HL-60 (cell line): ENCODE measurements at regions not wholly inside any gene's neighbourhood (a gene's known extent, or its start where the extent isn't known, plus 50 kb on each side); places are given as distances from the start of the nearest gene placed in this dataset.

Source experiments
- GABPA ChIP-seq: IDR thresholded peaks from 2 replicates; pipeline ENCODE4 v1.6.1; 2012; ENCODE audit warnings: low read depth
- POLR2AphosphoS5 ChIP-seq: IDR thresholded peaks from 2 replicates; pipeline ENCODE4 v1.6.1; 2012; ENCODE audit warnings: low read depth
- SPI1 ChIP-seq: IDR thresholded peaks from 2 replicates; pipeline ENCODE4 v1.6.1; 2012; ENCODE audit warnings: low read depth, mild to moderate bottlenecking, borderline replicate concordance
- TF ChIP-seq, protein P1 (sequence below): IDR thresholded peaks from one replicate; pipeline ENCODE4 v1.5.1; 2011; ENCODE audit warnings: low read length, control low read depth, inconsistent platforms; ENCODE audit not compliant: insufficient read depth
- TF ChIP-seq, protein P2 (sequence below): IDR thresholded peaks from 2 replicates; pipeline ENCODE4 v1.6.1; 2012; ENCODE audit warnings: low read depth; ENCODE audit not compliant: insufficient replicate concordance

DNA sequence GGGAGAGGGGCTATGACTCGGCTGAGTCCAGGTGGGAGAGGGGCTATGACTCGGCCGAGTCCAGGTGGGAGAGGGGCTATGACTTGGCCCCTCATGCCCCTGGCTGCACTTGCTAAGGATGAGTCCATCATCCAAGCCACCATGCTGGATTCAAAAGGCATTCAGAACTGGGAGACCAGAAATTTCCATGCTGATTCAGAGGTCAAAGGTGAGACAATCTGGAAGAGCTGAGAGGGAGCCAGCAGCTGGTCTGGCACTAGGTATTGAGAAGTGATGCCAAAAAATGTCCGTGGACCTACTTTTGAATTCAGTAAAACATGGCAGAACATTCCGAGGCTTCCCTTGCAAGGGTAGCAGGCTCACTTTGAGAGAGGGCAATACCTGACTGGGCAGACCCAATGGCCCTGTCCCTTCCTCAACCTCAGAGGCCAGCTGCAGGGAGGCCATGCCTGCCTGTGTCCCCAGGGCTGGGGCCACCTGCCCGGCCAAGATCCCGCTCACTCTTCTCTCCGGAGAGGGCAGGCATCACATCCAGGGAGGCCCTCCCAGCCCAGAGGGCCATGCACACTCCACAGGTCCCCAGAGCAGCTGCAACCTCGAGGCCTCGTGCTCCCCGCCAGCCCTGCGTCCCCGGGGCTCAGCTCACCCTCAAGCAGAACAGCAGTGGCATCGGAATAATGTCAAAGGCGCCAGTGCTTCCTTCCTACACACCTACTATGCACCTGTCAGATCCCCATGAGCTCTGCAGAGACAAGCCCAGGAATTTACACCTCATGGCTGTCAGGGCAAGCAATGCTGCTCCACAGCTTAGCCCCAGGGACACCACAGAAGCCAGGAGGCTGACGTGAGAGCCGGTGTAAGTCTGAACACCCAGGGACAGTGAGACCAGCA is 80.2 kb upstream of the GPC1 start:
- TF ChIP-seq SPI1 (no peak), POLR2AphosphoS5 (no peak), GABPA (no peak)
- TF ChIP-seq, protein P1, sequence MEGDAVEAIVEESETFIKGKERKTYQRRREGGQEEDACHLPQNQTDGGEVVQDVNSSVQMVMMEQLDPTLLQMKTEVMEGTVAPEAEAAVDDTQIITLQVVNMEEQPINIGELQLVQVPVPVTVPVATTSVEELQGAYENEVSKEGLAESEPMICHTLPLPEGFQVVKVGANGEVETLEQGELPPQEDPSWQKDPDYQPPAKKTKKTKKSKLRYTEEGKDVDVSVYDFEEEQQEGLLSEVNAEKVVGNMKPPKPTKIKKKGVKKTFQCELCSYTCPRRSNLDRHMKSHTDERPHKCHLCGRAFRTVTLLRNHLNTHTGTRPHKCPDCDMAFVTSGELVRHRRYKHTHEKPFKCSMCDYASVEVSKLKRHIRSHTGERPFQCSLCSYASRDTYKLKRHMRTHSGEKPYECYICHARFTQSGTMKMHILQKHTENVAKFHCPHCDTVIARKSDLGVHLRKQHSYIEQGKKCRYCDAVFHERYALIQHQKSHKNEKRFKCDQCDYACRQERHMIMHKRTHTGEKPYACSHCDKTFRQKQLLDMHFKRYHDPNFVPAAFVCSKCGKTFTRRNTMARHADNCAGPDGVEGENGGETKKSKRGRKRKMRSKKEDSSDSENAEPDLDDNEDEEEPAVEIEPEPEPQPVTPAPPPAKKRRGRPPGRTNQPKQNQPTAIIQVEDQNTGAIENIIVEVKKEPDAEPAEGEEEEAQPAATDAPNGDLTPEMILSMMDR = no peak
- TF ChIP-seq, protein P2, sequence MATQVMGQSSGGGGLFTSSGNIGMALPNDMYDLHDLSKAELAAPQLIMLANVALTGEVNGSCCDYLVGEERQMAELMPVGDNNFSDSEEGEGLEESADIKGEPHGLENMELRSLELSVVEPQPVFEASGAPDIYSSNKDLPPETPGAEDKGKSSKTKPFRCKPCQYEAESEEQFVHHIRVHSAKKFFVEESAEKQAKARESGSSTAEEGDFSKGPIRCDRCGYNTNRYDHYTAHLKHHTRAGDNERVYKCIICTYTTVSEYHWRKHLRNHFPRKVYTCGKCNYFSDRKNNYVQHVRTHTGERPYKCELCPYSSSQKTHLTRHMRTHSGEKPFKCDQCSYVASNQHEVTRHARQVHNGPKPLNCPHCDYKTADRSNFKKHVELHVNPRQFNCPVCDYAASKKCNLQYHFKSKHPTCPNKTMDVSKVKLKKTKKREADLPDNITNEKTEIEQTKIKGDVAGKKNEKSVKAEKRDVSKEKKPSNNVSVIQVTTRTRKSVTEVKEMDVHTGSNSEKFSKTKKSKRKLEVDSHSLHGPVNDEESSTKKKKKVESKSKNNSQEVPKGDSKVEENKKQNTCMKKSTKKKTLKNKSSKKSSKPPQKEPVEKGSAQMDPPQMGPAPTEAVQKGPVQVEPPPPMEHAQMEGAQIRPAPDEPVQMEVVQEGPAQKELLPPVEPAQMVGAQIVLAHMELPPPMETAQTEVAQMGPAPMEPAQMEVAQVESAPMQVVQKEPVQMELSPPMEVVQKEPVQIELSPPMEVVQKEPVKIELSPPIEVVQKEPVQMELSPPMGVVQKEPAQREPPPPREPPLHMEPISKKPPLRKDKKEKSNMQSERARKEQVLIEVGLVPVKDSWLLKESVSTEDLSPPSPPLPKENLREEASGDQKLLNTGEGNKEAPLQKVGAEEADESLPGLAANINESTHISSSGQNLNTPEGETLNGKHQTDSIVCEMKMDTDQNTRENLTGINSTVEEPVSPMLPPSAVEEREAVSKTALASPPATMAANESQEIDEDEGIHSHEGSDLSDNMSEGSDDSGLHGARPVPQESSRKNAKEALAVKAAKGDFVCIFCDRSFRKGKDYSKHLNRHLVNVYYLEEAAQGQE = no peak
